ENCODE measurements at regions not wholly inside any gene's neighbourhood (a gene's known extent, or its start where the extent isn't known, plus 50 kb on each side); places are given as distances from the start of the nearest gene placed in this dataset.

GRCh38 chr12:15033029-15033428 is 60.2 kb downstream of the PDE6H start:
- no peak for DNase-seq (ENCODE audit: low read depth)

GRCh38 chr12:15033641-15034040 is 60.8 kb downstream of the PDE6H start:
- DNase-seq (ENCODE audit: low read depth), result no peak

GRCh38 chr12:15035185-15035584 is 62.3 kb downstream of the PDE6H start:
- DNase-seq (ENCODE audit: low read depth), result no peak

- DNase-seq (ENCODE audit: low read depth), result no peak
These were observed 64.3 kb downstream of the PDE6H start for GRCh38 chr12:15037091-15037687.

GRCh38 chr12:15038137-15038536 is 65.3 kb downstream of the PDE6H start:
- DNase-seq (ENCODE audit: low read depth), result no peak

- DNase-seq (ENCODE audit: low read depth), result peak; percentile 3
These were observed 71.6 kb downstream of the PDE6H start for GRCh38 chr12:15044471-15044870.

- no peak for DNase-seq (ENCODE audit: low read depth)
These were observed 72.6 kb downstream of the PDE6H start for GRCh38 chr12:15045451-15045850.

GRCh38 chr12:15047611-15048010 is 74.8 kb downstream of the PDE6H start:
- DNase-seq (ENCODE audit: low read depth), result no peak

- DNase-seq (ENCODE audit: low read depth), result no peak
These were observed 76.8 kb downstream of the PDE6H start for GRCh38 chr12:15049461-15050153.

GRCh38 chr12:15050659-15051058 is 77.8 kb downstream of the PDE6H start:
- DNase-seq (ENCODE audit: low read depth), result no peak

GRCh38 chr12:15052691-15053090 is 79.8 kb downstream of the PDE6H start:
- DNase-seq (ENCODE audit: low read depth), result no peak

GRCh38 chr12:15056218-15056617 is 83.4 kb downstream of the PDE6H start:
- DNase-seq (ENCODE audit: low read depth), result no peak

All from HS-5 (cell line).